Left forelimb (tissue), 1 donor: ENCODE measurements at regions not wholly inside any gene's neighbourhood (a gene's known extent, or its start where the extent isn't known, plus 50 kb on each side); places are given as distances from the start of the nearest gene placed in this dataset.
"Not testable (repeated sequence)": the region's sequence is repeated elsewhere in the genome, so short reads cannot be mapped to it uniquely, and the experiment has no call there.

ENCODE experiments used
- DNase-seq: peaks from one replicate; pipeline ENCODE4 v3.0.0-alpha.2; 2018; ENCODE audit warnings: low spot score

DNA sequence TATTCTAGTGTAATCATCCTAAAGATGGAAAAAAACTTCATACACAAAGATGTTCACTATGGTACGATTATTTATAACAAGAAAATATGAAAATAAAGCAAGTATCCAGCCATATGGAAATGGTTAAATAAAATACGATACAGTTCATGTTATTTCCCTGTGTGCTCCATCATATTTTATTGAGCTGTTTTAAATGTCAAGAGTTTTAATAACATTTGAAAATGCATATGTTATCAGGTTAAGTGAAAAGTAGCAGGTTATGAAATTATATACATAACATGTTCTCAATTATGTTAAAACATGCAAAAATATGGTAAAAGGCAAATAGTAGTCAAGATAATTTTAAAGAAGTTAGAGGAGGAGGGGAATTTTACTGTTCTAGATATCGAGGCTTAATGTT, 192.0 kb downstream of the HNRNPD start:
- no peak for DNase-seq

DNA sequence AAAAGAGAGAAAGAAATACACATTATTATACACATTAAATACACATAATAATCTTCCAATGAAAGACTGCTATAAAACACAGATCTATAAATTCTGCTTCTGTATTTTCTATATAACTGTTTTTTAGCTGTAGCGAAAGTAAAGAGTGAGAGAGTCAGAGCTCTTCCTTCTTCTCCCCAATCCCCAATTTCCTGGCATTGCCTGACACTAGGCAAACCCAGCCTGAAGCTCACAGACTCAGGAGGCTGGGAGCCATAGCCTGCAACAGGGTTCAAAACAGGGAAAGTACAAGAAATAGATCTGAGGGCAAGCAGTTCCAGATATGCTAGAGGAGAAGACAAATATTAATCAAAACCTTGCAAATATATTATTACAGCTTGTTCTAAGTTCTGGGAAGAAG, 201.6 kb downstream of the HNRNPD start:
- no peak for DNase-seq

DNA sequence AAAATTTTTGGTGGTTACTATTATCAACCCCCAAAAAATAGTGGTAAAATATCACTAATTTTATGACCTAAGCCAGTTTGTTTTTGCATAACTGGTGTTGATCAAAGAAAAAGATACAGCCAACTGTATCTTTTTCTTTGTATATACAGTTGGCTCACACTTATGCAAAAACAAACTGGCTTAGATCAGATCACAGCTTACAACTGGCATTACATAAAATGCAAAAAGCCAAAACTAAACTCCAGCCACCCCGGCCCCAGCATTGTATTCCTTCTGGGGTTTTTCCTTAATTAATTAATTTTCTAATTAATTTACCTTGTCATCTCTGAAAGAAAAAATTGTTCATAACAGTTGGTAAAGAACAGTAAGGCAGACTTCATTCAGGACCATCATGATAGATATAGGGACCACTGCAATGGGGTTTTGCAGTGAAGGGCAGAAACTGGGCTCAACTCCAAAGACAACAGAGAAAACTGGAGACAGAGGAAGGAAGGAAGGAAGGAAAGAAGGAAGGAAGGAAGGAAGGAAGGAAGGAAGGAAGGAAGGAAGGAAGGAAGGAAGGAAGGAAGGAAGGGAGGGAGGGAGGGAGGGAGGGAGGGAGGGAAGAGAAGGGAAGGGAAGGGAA, 202.1 kb downstream of the HNRNPD start:
- no peak for DNase-seq

DNA sequence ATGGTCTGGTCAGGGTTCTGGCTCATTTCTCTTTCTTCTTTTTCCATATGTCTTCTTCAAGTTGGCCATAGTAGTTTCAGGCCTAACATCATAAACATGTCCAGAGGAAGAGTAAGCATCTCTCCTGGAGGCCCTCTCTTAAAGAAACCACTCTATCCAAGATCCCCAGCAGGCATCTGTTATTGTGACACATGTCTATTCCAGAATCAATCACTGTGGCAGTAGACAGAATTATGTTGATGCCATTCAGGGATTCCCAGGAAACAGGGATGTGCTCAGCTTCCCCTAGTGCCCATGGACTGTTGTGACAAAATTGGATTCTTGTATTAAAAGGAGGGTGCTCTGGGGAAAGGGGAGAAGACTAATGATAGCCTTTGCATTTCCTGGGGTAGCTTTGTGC, 224.0 kb downstream of the HNRNPD start:
- no peak for DNase-seq

DNA sequence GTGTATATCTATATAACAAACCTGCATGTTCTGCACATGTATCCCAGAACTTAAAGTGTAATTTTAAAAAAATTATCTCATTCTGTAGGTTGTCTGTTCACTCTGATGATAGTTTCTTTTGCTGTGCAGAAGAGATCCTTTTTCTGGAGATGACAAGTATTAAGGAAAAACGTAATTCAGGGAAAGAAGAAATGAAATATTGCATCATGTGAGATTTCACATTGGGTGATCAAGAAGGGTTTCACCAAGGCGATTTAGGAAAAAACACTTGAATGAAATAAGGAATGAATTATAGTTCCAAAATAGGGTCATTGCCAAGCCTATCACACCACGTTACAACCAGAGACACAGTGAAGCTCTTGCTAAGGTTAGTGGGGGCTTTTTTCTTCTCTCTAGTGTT, 227.9 kb downstream of the HNRNPD start:
- DNase-seq: no peak

DNA sequence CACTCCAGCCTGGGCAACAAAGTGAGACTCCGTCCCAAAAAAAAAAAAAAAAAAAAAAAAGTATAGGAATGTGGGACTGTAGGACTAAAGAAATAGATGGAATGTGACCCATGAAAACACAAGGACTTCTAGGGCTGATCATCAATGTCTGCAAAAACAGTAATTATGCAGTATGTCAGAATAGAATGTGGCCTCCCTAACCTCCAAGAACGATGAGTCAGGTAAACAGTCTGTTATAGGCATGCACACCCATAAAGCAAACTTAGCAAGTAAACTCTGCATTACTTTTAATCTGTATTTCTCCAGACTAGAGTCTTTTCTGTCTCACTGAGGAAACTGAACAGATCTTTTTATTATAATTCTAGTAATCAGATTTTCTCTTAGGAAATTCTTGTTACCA, 233.4 kb downstream of the HNRNPD start:
- DNase-seq: no peak

DNA sequence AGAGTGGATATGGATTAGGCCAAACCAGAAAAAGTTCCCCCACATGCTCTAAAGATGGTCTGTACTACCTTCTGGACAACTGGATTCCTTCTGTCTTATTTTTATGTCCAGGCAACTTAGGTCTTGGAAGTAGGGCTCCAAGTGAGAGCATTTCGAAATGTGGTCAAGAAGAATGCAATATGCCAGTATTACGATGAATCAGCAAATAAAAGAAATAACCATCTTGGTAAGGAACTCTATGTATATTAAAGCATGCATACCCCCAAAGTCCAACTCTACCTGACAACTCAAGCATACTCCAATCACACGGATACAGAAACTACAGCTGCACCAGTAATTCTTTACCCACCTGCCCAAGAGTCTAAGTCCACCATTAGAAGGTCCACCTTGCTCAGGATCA, 234.5 kb downstream of the HNRNPD start:
- DNase-seq: no peak

DNA sequence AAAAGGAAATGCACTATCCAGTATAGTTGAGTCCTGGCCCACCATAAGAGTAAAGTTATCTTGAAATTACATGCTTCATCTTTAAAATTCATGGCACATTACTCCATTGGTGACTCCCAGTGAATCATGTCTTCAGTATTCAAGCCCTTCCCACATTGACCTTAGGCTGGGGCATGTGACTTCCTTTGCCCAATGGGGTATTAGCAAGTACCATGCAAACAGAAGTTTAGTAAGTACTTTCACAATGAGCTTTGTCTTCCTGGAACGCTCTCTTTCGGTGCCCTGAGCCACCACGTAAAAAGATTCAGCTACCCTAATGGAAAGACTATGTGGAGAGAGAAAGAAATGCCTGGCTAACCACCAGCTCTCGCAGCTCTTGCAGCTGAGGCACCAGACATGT, 235.4 kb downstream of the HNRNPD start:
- DNase-seq: no peak

DNA sequence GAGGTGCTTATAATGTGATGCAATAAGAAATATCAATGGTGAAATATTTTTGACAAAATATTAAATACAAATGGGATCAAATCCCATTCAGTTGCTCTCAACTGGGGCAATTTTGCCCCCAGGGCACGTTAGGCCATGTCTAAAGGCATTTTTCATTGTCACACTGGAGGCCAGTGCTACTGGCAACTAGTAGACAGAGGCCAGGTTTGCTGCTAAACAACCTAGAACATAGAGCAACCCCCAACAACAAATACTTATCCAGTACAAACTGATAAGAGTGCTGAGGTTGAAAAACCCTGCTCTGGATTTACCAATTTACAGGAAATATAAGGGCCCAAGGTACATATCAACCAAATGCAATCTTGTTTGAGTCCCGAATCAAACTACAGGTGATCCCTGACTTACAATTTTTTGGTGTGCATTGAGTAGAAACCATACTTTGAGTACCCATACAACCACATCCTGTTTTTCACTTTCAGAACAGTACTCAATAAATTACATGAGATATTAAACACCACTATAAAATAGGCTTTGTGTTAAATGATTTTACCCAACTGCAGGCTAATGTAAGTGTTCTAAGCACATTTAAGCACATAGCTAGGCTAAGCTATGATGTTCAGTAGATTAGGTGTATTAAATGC, 237.5 kb downstream of the HNRNPD start:
- DNase-seq: no peak

DNA sequence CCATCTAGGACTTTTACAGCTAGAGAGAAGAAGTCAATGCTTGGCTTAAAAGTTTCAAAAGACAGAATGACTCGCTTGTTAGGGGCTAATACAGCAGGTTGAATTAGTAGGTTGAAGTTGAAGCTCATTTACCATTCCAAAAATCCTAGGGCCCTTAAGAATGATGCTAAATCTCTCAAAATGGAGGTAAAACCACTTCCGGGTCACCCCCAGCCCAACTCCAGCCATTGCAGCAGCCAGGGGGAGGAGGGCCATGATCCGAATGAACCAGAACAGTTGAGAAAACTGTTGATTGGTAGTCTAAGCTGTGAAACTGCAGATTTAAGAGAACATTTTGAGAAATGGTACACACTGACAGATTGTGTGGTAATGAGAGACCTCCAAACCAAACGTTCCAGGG, 245.4 kb downstream of the HNRNPD start:
- DNase-seq: no peak

DNA sequence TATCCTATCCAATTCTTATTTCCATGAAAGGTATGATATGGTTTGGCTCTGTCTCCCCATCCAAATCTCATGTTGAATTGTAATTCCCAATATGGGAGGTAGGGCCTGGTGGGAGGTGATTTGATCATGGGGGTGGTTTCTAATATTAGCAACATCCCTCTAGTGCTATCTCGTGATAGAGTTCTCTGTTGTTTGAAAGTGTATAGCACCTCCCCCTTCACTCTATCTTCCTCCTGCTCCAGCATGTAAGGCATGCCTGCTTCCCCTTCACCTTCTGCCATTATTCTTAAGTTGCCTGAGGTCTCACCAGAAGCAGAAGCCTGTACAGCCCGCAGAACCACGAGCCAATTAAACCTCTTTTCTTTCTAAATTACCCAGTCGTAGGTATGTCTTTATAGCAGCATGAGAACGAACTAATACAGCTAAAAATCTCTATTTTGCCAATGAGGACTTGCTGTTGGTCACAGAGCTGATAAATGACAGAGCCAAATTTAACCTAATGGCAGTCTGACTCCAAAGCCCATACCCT, 247.2 kb downstream of the HNRNPD start:
- no peak for DNase-seq

DNA sequence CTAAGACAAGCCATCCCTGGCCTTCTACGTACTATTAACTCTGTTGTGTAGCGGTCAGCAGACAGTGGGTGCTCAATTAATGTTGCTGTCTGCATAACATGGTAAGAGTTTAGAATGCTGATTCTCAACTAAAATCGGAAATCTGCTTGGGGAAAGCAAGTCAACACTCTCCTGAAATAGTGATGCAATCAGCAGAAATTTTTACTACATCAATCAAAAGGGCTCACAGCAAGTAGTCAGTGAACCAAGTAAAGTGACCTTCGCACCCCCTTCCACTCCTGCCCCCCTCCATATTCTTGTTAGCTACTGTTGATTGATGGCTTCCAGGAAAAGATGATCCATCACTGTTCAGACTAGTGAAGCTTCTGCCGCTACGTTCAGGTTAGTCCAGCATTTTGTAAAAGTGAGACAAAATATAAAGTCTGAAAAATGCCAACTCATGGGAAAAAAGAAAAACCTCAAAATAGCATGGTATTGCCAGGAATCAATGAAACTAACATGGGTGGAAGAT, 247.9 kb downstream of the HNRNPD start:
- DNase-seq: no peak

DNA sequence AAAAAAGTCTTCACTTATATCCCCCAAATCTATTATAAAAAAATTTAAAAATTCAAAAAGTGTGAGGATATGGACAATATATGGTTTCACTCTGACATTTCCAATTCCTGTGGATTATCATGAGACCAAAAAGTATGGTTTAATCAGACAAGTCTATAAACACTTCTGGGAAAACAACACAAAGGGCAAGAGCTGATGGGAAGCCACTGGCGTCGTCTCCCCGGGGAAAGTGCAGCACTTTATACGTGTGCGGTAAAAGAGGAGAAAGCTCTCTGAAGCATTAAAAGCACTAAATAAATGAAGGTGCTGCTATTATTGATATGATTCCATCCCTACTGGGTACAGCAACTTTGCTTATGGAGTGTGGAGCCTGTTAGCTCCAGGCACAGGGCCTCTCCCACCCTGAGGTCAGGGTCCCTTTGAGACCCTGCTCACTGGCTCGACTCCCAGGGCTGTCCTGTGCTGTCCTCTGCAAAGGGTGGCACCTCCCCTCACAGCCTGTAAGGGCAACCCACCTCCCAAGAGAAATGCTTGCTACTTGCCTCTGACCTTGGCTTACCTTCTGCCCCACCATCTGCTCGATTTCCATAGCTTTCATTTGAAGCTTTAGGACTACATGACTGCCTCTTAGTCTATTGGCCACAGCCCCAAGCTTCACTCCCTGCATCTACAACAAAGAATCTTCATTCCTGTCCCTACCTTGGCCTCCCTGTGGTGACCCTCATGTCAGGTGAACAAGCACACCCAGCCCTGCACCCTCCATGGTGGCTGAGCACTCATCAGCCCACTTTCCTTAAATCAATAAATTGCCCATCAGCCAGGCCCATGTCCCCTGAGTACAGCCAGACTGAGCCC, 248.6 kb downstream of the HNRNPD start:
- no peak for DNase-seq

DNA sequence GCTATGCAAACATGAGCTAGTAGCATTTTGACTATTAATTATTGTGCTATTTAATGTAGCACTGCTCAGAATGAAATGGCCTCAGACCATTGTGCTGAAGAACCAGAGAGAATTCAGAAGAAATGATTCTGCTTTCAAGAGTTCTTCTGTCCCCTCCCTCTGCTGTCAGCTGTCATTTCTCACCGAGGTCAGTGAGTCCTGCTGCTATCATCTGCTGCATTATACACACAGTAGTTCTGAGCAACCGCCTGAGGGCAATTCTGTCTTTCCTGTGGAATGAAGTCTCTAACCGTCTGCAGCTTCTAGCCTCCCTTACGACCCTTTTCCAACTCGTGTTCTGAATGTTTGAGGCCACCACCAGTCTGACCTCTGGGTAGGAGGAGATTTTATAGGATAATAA, 249.4 kb downstream of the HNRNPD start:
- DNase-seq: no peak

DNA sequence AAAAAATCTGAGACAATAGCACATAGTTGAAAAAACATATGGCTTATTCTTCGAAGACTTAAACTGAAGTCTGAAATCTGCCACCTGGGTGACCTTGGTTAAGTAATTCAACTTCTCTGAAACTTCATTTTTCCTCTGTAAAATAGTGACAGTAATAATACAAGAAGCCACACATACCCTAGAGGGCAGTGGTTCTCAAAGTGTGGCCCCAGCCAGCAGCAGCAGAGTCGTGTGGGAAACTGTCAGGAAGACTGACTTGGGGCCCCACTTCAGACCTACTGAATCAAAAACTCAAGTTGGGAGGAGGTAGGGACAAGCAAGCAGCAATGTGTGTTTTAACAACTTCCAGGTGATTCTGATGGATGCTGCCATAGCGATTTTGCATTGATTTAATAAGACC, 249.9 kb downstream of the HNRNPD start:
- DNase-seq: no peak

DNA sequence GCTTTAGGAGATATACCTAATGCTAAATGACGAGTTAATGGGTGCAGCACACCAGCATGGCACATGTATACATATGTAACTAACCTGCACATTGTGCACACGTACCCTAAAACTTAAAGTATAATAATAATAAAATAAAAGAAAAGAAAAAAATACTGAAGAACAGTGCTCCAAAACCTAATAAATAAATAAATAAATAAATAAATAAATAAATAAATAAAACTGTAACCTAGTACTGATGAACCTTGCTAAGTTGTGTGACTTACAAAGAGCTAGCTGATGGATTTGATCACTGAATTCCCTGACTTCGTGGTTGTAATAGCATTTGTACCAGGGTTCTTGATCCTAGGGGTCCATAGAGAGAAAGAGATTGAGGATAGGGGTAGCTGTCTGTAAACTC, 258.6 kb downstream of the HNRNPD start:
- DNase-seq: not testable (repeated sequence)

DNA sequence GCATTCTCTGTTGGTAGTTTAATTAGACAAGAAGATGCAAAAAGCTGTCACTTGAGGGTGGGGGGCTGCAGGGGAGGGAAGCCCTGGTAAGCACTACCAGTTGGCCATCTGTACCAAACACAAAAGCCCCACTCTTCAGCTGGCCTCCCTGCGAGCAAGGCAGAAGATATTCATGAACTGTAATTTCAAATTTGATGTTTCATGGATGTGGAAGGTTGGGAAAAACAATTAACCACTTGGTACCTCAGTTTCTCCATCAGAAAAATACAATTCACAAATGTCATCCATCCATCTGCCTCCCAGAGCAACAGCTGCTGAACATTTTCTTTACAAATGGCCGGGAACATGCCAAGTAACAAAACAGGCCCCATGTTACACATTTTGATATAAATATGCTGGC, 265.3 kb downstream of the HNRNPD start:
- no peak for DNase-seq

DNA sequence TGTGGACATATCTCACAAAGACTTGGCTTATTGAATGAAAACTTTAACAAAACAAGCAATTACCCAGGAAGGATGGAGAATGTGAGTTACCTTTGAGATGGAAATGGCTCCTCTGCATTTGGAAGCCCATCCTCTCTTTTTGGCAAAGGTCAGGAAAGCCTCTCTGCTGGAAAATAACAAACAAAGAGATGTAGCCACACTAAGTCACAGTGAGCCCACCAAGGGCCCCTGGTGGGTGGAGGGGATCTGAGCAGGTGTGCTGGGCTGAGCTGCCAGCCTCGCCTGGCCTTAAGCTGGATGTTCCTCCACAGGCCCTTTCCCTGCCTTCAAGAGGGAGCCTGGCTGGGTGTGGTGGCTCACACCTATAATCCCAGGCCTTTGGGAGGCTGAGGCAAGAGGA, 269.2 kb downstream of the HNRNPD start:
- DNase-seq: no peak

DNA sequence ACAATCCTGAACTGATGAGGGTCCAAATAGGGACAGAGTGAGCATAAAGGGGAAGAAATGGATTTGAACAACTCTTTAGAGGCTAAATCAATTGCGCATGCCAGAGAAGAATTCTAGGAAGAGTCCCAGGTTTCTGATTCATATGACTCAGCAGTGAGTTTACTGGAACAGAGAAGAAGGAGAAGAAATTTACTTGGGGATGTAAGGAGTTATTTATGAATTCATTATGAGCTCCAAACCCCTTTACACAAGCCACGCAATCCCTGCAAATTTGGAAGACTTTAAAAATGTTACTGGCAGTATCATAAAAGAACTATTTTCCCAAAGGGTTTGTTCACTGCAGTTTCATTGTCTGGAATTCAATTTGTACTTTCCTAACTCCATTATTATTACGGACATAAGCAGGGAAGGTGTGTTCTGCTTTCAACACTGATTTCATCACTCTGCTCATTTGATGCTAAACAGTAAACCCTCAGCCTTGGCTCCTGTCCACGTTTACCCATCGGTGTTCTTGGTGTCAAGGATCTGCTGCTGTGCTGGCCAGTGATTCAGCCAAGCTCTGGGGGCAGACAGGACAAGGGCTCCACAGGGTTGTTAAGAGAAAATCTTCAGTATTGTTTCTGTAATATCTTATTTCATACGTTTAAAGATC, 273.7 kb downstream of the HNRNPD start:
- DNase-seq: no peak

DNA sequence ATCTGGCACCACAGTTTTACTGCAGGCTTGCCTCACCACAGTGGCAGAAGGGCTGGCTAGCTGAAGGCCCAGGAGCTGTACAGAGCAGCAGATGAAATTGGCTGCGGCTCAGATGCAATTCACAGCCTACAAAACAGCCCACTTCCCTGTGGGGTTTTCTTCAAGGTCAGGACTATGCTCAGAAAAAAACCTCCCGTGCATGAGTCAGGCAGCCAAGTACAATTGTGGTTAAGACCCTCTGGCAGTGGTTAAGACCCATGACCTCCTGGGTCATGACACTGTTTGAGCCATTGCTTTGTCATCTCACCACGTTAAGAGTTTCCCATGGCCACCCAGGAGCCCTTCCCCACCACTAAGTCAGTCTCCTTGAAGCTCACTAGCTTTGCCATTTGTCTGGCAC, 276.3 kb downstream of the HNRNPD start:
- DNase-seq: no peak

DNA sequence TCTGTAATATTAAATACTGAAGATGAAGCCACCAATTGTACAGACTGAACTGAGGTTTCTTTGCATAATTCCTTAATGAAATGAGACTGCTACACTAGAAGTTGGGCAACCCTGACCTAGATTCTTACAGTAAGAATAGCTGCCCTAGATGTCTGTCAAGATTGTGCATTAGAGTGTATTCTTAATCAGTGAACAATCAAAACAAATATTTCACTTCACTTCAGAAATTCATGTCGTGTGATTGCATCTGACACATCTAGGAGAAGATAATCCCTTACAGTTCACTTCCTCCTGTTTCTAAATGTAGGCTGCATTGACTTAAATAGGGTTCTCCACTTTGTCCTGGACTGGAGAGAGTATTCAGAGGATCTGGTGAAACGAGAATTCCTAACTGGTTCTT, 283.1 kb downstream of the HNRNPD start:
- DNase-seq: no peak

DNA sequence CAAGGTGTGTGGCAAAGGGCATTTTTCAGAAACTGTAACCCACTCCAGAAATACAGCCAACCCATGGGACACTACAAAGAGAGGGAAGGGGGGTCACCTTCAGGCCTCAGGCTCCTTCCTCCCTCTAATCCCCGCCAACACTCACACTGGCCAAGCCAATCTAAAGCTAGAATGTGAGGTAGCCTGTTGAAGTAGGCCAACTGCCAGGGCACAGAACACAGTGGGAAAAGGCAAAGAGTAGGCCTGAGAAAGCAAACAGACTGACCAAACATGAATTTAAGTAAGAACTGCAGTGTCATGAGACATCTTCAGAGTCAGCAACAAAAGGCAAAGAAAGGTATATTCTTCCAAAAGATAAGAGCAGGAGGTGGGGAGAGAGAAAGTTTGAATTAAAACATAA, 289.0 kb downstream of the HNRNPD start:
- DNase-seq: no peak
